H1 (cell line): ENCODE measurements at regions not wholly inside any gene's neighbourhood (a gene's known extent, or its start where the extent isn't known, plus 50 kb on each side); places are given as distances from the start of the nearest gene placed in this dataset.

Source experiments
- CTCF ChIA-PET: fragments of 300-600 bp; sonication (Branson Sonifier 250); formaldehyde crosslinking; loops from one replicate; lab custom pipeline; 2021; ENCODE audit not compliant: partially characterized antibody; lab: Charles Lee
- POLR2A ChIA-PET: fragments of 300-600 bp; sonication (Branson Sonifier 250); formaldehyde crosslinking; loops from one replicate; lab custom pipeline; 2021; ENCODE audit warnings: inconsistent platforms; ENCODE audit not compliant: partially characterized antibody; lab: Charles Lee
- DNase-seq, 2 experiments: peaks; one replicate each; pipeline versions ENCODE4 v3.0.0 to v3.0.0-alpha.2; 2010 to 2022; ENCODE audit warnings: low spot score in 2 of 2, low read depth in 1 of 2, mixed read lengths in 1 of 2
- FAIRE-seq: peaks from 2 replicates; lab custom pipeline; 2011; peaks lifted over from hg19 to GRCh38; lab: Jason Lieb, UNC
- H2AFZ ChIP-seq: 2 replicates; pipeline ENCODE4 v1.8.1; 2012; ENCODE audit warnings: low read length, inconsistent platforms
- H2AK5ac ChIP-seq: 2 replicates; pipeline ENCODE4 v1.6.1; 2013; ENCODE audit warnings: low read depth, low read length
- H2BK120ac ChIP-seq: replicated peaks from 2 replicates; pipeline ENCODE3; 2013; ENCODE audit warnings: low read depth, low read length, inconsistent platforms
- H2BK12ac ChIP-seq: 2 replicates; pipeline ENCODE4 v1.6.1; 2013; ENCODE audit warnings: low read depth, low read length
- H2BK15ac ChIP-seq: 2 replicates; pipeline ENCODE4 v1.6.1; 2013; ENCODE audit warnings: low read length
- H2BK20ac ChIP-seq: 2 replicates; pipeline ENCODE4 v1.6.1; 2013; ENCODE audit warnings: low read length
- H2BK5ac ChIP-seq: 2 replicates; pipeline ENCODE4 v1.6.1; 2013; ENCODE audit warnings: low read depth, low read length
- H3K14ac ChIP-seq: 2 replicates; pipeline ENCODE4 v1.6.1; 2013; ENCODE audit warnings: inconsistent platforms; ENCODE audit not compliant: insufficient read length
- H3K18ac ChIP-seq: 2 replicates; pipeline ENCODE4 v1.6.1; 2013; ENCODE audit warnings: low read length; ENCODE audit errors: extremely low read depth
- H3K23ac ChIP-seq: 2 replicates; pipeline ENCODE4 v1.6.1; 2013; ENCODE audit warnings: inconsistent platforms; ENCODE audit not compliant: insufficient read length
- H3K23me2 ChIP-seq: 2 replicates; pipeline ENCODE4 v1.6.1; 2013; ENCODE audit warnings: low read depth, low read length
- H3K27ac ChIP-seq: 2 replicates; pipeline ENCODE4 v1.6.1; 2011; ENCODE audit warnings: low read depth, low read length, inconsistent platforms
- H3K27me3 ChIP-seq, 4 experiments: replicated peaks in 1 of 4; 1 replicate in 1 of 4; 2 replicates in 3 of 4; pipeline versions ENCODE4 v1.6.1 to v1.8.1; 2011 to 2013; ENCODE audit warnings: low read length in 3 of 4, mild to moderate bottlenecking in 3 of 4, inconsistent platforms in 2 of 4, mixed read lengths in 2 of 4, moderate library complexity in 1 of 4; ENCODE audit not compliant: control insufficient read depth in 3 of 4, insufficient read depth in 3 of 4; ENCODE audit errors: extremely low read depth in 1 of 4
- H3K36me3 ChIP-seq, 4 experiments: 2 replicates each; pipeline versions ENCODE4 v1.6.1 to v1.8.1; 2011 to 2013; ENCODE audit warnings: mild to moderate bottlenecking in 4 of 4, low read length in 3 of 4, moderate library complexity in 2 of 4, control low read depth in 1 of 4, inconsistent platforms in 1 of 4; ENCODE audit not compliant: insufficient read depth in 4 of 4, control insufficient read depth in 2 of 4
- H3K4ac ChIP-seq: replicated peaks from 2 replicates; pipeline ENCODE3; 2013; ENCODE audit warnings: low read length, low read depth, mixed read lengths, inconsistent platforms; ENCODE audit not compliant: insufficient read length
- H3K4me1 ChIP-seq, 4 experiments: replicated peaks in 1 of 4; 1 replicate in 1 of 4; 2 replicates in 3 of 4; pipeline versions ENCODE4 v1.6.1 to v1.8.1; 2011 to 2013; ENCODE audit warnings: low read length in 3 of 4, inconsistent platforms in 2 of 4, mixed read lengths in 1 of 4; ENCODE audit not compliant: insufficient read depth in 4 of 4, control insufficient read depth in 3 of 4
- H3K4me2 ChIP-seq, 2 experiments: 2 replicates each; pipeline versions ENCODE4 v1.6.1 to v1.8.1; 2011 to 2013; ENCODE audit warnings: low read depth in 2 of 2, low read length in 2 of 2, control low read depth in 1 of 2, inconsistent platforms in 1 of 2, mild to moderate bottlenecking in 1 of 2; ENCODE audit not compliant: insufficient read depth in 1 of 2
- H3K4me3 ChIP-seq, 4 experiments: fragments of 200-600, 300-600 bp in 1 of 4; sonication (generic), shearing (Covaris generic), sonication (Bioruptor Twin) in 1 of 4; 2 replicates each; pipeline versions ENCODE4 v1.5.1 to v1.8.1; 2011 to 2016; ENCODE audit warnings: low read length in 4 of 4, low read depth in 3 of 4, control low read depth in 2 of 4, inconsistent platforms in 2 of 4, mild to moderate bottlenecking in 2 of 4, mixed read lengths in 1 of 4, moderate library complexity in 1 of 4; ENCODE audit not compliant: insufficient read depth in 2 of 4; ENCODE audit errors: extremely low read depth in 1 of 4
- H3K56ac ChIP-seq: replicated peaks from 2 replicates; pipeline ENCODE3; 2013; ENCODE audit warnings: low read depth, mild to moderate bottlenecking, mixed read lengths, low read length, inconsistent platforms; ENCODE audit not compliant: insufficient read length
- H3K79me1 ChIP-seq: 2 replicates; pipeline ENCODE4 v1.6.1; 2013; ENCODE audit warnings: low read depth, low read length, control low read depth
- H3K79me2 ChIP-seq, 2 experiments: 2 replicates each; pipeline versions ENCODE4 v1.6.1 to v1.8.1; 2012 to 2013; ENCODE audit warnings: low read length in 2 of 2, mild to moderate bottlenecking in 2 of 2, inconsistent platforms in 1 of 2; ENCODE audit not compliant: insufficient read depth in 2 of 2, control insufficient read depth in 1 of 2
- H3K9ac ChIP-seq, 4 experiments: replicated peaks in 1 of 4; 1 replicate in 1 of 4; 2 replicates in 3 of 4; pipeline versions ENCODE4 v1.6.1 to v1.8.1; 2011 to 2013; ENCODE audit warnings: low read depth in 3 of 4, low read length in 3 of 4, control low read depth in 2 of 4, mild to moderate bottlenecking in 2 of 4, moderate library complexity in 2 of 4, inconsistent platforms in 1 of 4; ENCODE audit errors: extremely low read depth in 1 of 4
- H3K9me3 ChIP-seq, 2 experiments: 2 replicates each; pipeline versions ENCODE4 v1.6.1 to v1.8.1; 2012 to 2013; ENCODE audit warnings: mild to moderate bottlenecking in 2 of 2, moderate library complexity in 2 of 2, control low read depth in 1 of 2, inconsistent platforms in 1 of 2, low read depth in 1 of 2, low read length in 1 of 2, mixed read lengths in 1 of 2; ENCODE audit not compliant: insufficient read depth in 2 of 2
- H4K20me1 ChIP-seq, 2 experiments: replicated peaks in 1 of 2; 2 replicates each; pipeline versions ENCODE3 to v1.8.1; 2011 to 2013; ENCODE audit warnings: inconsistent platforms in 2 of 2, low read length in 2 of 2, mild to moderate bottlenecking in 1 of 2; ENCODE audit not compliant: insufficient read depth in 2 of 2, control insufficient read depth in 1 of 2
- H4K5ac ChIP-seq: 2 replicates; pipeline ENCODE4 v1.6.1; 2013; ENCODE audit warnings: low read length, low read depth, mixed read lengths, inconsistent platforms; ENCODE audit not compliant: insufficient read length
- H4K8ac ChIP-seq: 2 replicates; pipeline ENCODE4 v1.8.0; 2013; ENCODE audit warnings: mild to moderate bottlenecking, moderate library complexity, low read length, inconsistent platforms; ENCODE audit not compliant: insufficient read depth; ENCODE audit errors: extremely low read depth
- H4K91ac ChIP-seq: replicated peaks from 2 replicates; pipeline ENCODE3; 2013; ENCODE audit warnings: low read length, mixed read lengths, inconsistent platforms; ENCODE audit not compliant: insufficient read length
- EZH2 ChIP-seq: fragments of 200-600 bp; sonication (generic); IDR thresholded peaks from 2 replicates; pipeline ENCODE4 v1.7.1; 2012; ENCODE audit warnings: low read depth, mild to moderate bottlenecking, moderate library complexity, low read length, inconsistent platforms; ENCODE audit not compliant: severe bottlenecking
- GABPA ChIP-seq: IDR thresholded peaks from 2 replicates; pipeline ENCODE4 v1.6.1; 2011; ENCODE audit warnings: mild to moderate bottlenecking, low read length, moderate library complexity, borderline replicate concordance; ENCODE audit not compliant: insufficient read depth
- POLR2A ChIP-seq, 2 experiments: IDR thresholded peaks; 1 replicate in 1 of 2; 2 replicates in 1 of 2; pipeline ENCODE4 v1.6.1; 2011; ENCODE audit warnings: low read depth in 2 of 2, low read length in 2 of 2, mild to moderate bottlenecking in 2 of 2; ENCODE audit errors: control extremely low read depth in 1 of 2
- RXRA ChIP-seq: IDR thresholded peaks from 2 replicates; pipeline ENCODE4 v1.6.1; 2011; ENCODE audit warnings: low read depth, mild to moderate bottlenecking, low read length, moderate library complexity; ENCODE audit not compliant: insufficient read depth
- WGBS, 2 experiments: shearing (Covaris generic) in 1 of 2; methylation state at CpG; one replicate each; pipeline versions ENCODE4 v1.1.6 to v1.1.7; 2013 to 2015; ENCODE audit warnings: low lambda C conversion rate in 2 of 2, mixed read lengths in 2 of 2, inconsistent platforms in 1 of 2, low coverage in 1 of 2, missing lambda C conversion rate in 1 of 2; ENCODE audit not compliant: insufficient replicate concordance in 2 of 2, insufficient coverage in 1 of 2, insufficient read length in 1 of 2; ENCODE audit errors: extremely low coverage in 1 of 2, missing lambda C conversion rate in 1 of 2; 5-methylcytosine and 5-hydroxymethylcytosine counted together

- no peak overlapping the region for H3K14ac ChIP-seq
- no peak overlapping the region for H3K23ac ChIP-seq
- no peaks in the 10 kb centered on the region for H3K79me2 ChIP-seq
- no peak overlapping the region for H3K18ac ChIP-seq
- H3K9me3 ChIP-seq: no peaks in the 10 kb centered on the region
- H3K4ac ChIP-seq: no peak overlapping the region
- no peak overlapping the region for H4K8ac ChIP-seq
- no peak overlapping the region for H2BK15ac ChIP-seq
- no peak overlapping the region for H2BK120ac ChIP-seq
- H4K5ac ChIP-seq: no peak overlapping the region
- WGBS, 2 experiments: 74% methylated on average over 5 of the region's 5 CpGs; no CpG with 5 or more reads in 1 of the 2 experiments
- no peak overlapping the region for H3K27ac ChIP-seq
- H2BK5ac ChIP-seq: no peak overlapping the region
- no peak overlapping the region for H3K4me3 ChIP-seq
- no peak overlapping the region for H3K4me2 ChIP-seq
- no peaks in the 10 kb centered on the region for H4K20me1 ChIP-seq
- TF ChIP-seq EZH2 (no peak), RXRA (no peak), GABPA (no peak), POLR2A (IDR thresholded peaks at IDR 0.05; ENCODE audit: control extremely low read depth in 1 of 2, low read depth in 2 of 2, low read length in 2 of 2) (no peak)
- H3K23me2 ChIP-seq: no peaks in the 10 kb centered on the region
- H3K56ac ChIP-seq: no peak overlapping the region
- DNase-seq (no peak), FAIRE-seq (no peak)
- H2BK12ac ChIP-seq: no peak overlapping the region
- POLR2A ChIA-PET: no interaction called here
- H2BK20ac ChIP-seq: no peak overlapping the region; the same call in 1 of the 2 replicates
- H4K91ac ChIP-seq: no peak overlapping the region
- H3K4me1 ChIP-seq: no peaks in the 10 kb centered on the region; a peak in 1 of 7 replicates
- H3K27me3 ChIP-seq: no peaks in the 10 kb centered on the region; a peak in 2 of 7 replicates
- no peak overlapping the region for H3K9ac ChIP-seq
- CTCF ChIA-PET: no interaction called here
- no peaks in the 10 kb centered on the region for H3K79me1 ChIP-seq
- H2AK5ac ChIP-seq: no peak overlapping the region
- no peak overlapping the region for H2AFZ ChIP-seq
- H3K36me3 ChIP-seq: no peaks in the 10 kb centered on the region
These were observed 108.0 kb upstream of the ST6GALNAC5 start for GRCh38 chr1:76759171-76759860.
